ENCODE measurements at regions not wholly inside any gene's neighbourhood (a gene's known extent, or its start where the extent isn't known, plus 50 kb on each side); places are given as distances from the start of the nearest gene placed in this dataset.

GRCh38 chr2:167475791-167476190 lies 587.5 kb downstream of the XIRP2 start:
- FAIRE-seq: no peak

GRCh38 chr2:167471734-167472133 lies 583.5 kb downstream of the XIRP2 start:
- DNase-seq (ENCODE audit: insufficient read length, low spot score) (no peak), FAIRE-seq (no peak)

More at GRCh38 chr2:167475791-167476190, 587.5 kb downstream of the XIRP2 start:
- DNase-seq (ENCODE audit: insufficient read length, low spot score): no peak

GRCh38 chr2:167471332-167471731 lies 583.1 kb downstream of the XIRP2 start:
- FAIRE-seq: no peak
- DNase-seq (ENCODE audit: insufficient read length, low spot score): no peak

GRCh38 chr2:167462379-167462778 lies 574.1 kb downstream of the XIRP2 start:
- DNase-seq (ENCODE audit: insufficient read length, low spot score): no peak
- no peak for FAIRE-seq

GRCh38 chr2:167454036-167454435 lies 565.8 kb downstream of the XIRP2 start:
- FAIRE-seq (no peak), DNase-seq (ENCODE audit: insufficient read length, low spot score) (no peak)

GRCh38 chr2:167451496-167452289 lies 563.4 kb downstream of the XIRP2 start:
- DNase-seq (ENCODE audit: insufficient read length, low spot score) (no peak), FAIRE-seq (no peak)

GRCh38 chr2:167450364-167450763 lies 562.1 kb downstream of the XIRP2 start:
- FAIRE-seq: no peak
- DNase-seq (ENCODE audit: insufficient read length, low spot score): no peak

- no peak for DNase-seq (ENCODE audit: insufficient read length, low spot score)
- no peak for FAIRE-seq
These were observed 552.1 kb downstream of the XIRP2 start for GRCh38 chr2:167440382-167440781.

GRCh38 chr2:167438206-167438605 lies 549.9 kb downstream of the XIRP2 start:
- FAIRE-seq (no peak), DNase-seq (ENCODE audit: insufficient read length, low spot score) (no peak)

GRCh38 chr2:167431949-167432348 lies 543.7 kb downstream of the XIRP2 start:
- FAIRE-seq: no peak
- no peak for DNase-seq (ENCODE audit: insufficient read length, low spot score)

- FAIRE-seq: no peak
- DNase-seq (ENCODE audit: insufficient read length, low spot score): no peak
These were observed 542.2 kb downstream of the XIRP2 start for GRCh38 chr2:167430447-167430846.

- DNase-seq (ENCODE audit: insufficient read length, low spot score) (no peak), FAIRE-seq (no peak)
These were observed 536.8 kb downstream of the XIRP2 start for GRCh38 chr2:167424803-167425755.

GRCh38 chr2:167424221-167424620 lies 535.9 kb downstream of the XIRP2 start:
- no peak for DNase-seq (ENCODE audit: insufficient read length, low spot score)
- no peak for FAIRE-seq

- no peak for DNase-seq (ENCODE audit: insufficient read length, low spot score)
- no peak for FAIRE-seq
These were observed 535.5 kb downstream of the XIRP2 start for GRCh38 chr2:167423731-167424130.

- DNase-seq (ENCODE audit: insufficient read length, low spot score) (no peak), FAIRE-seq (no peak)
These were observed 531.9 kb downstream of the XIRP2 start for GRCh38 chr2:167420211-167420610.

GRCh38 chr2:167415068-167415467 lies 526.8 kb downstream of the XIRP2 start:
- no peak for FAIRE-seq
- no peak for DNase-seq (ENCODE audit: insufficient read length, low spot score)

GRCh38 chr2:167411367-167411766 lies 523.1 kb downstream of the XIRP2 start:
- FAIRE-seq: no peak
- DNase-seq (ENCODE audit: insufficient read length, low spot score): no peak

GRCh38 chr2:167406558-167406957 lies 518.3 kb downstream of the XIRP2 start:
- no peak for FAIRE-seq
- DNase-seq (ENCODE audit: insufficient read length, low spot score): no peak

- FAIRE-seq (no peak), DNase-seq (ENCODE audit: insufficient read length, low spot score) (no peak)
These were observed 516.5 kb downstream of the XIRP2 start for GRCh38 chr2:167404627-167405284.

- no peak for DNase-seq (ENCODE audit: insufficient read length, low spot score)
- FAIRE-seq: no peak
These were observed 513.0 kb downstream of the XIRP2 start for GRCh38 chr2:167401309-167401708.

GRCh38 chr2:167400546-167400945 lies 512.3 kb downstream of the XIRP2 start:
- DNase-seq (ENCODE audit: insufficient read length, low spot score): no peak
- no peak for FAIRE-seq

Data from HTR-8/SVneo (cell line).